H9 (cell line): ENCODE measurements at regions not wholly inside any gene's neighbourhood (a gene's known extent, or its start where the extent isn't known, plus 50 kb on each side); places are given as distances from the start of the nearest gene placed in this dataset.

Experiments used
- DNase-seq: peaks from one replicate; pipeline ENCODE4 v3.0.0-alpha.2; 2017
- H2AFZ ChIP-seq: one replicate; pipeline ENCODE4 v1.6.1; 2013; ENCODE audit warnings: mild to moderate bottlenecking, low read length, control low read depth, moderate library complexity
- H2AK5ac ChIP-seq: 2 replicates; pipeline ENCODE4 v1.6.1; 2013; ENCODE audit warnings: low read length, control low read depth, mixed read lengths; ENCODE audit not compliant: insufficient read length
- H2BK120ac ChIP-seq: one replicate; pipeline ENCODE4 v1.6.1; 2013; ENCODE audit warnings: low read depth, mild to moderate bottlenecking, low read length, control low read depth, inconsistent platforms; ENCODE audit not compliant: poor library complexity, severe bottlenecking
- H2BK12ac ChIP-seq: 2 replicates; pipeline ENCODE4 v1.6.1; 2013; ENCODE audit warnings: low read length, control low read depth, mixed read lengths, low read depth; ENCODE audit not compliant: insufficient read length
- H2BK15ac ChIP-seq: 2 replicates; pipeline ENCODE4 v1.6.1; 2013; ENCODE audit warnings: low read depth, low read length, control low read depth
- H2BK20ac ChIP-seq: one replicate; pipeline ENCODE4 v1.6.1; 2013; ENCODE audit warnings: low read depth, mild to moderate bottlenecking, low read length, control low read depth, inconsistent platforms; ENCODE audit not compliant: poor library complexity, severe bottlenecking
- H2BK5ac ChIP-seq: 2 replicates; pipeline ENCODE4 v1.6.1; 2013; ENCODE audit warnings: low read length, control low read depth, mixed read lengths; ENCODE audit not compliant: insufficient read length
- H3K14ac ChIP-seq: 2 replicates; pipeline ENCODE4 v1.6.1; 2013; ENCODE audit warnings: low read length, control low read depth; ENCODE audit not compliant: insufficient read depth
- H3K18ac ChIP-seq: 2 replicates; pipeline ENCODE4 v1.6.1; 2013; ENCODE audit warnings: low read depth, mild to moderate bottlenecking, mixed read lengths, low read length, control low read depth; ENCODE audit not compliant: insufficient read length
- H3K23ac ChIP-seq: 2 replicates; pipeline ENCODE4 v1.6.1; 2013; ENCODE audit warnings: low read length, control low read depth, mixed read lengths, low read depth; ENCODE audit not compliant: insufficient read length
- H3K23me2 ChIP-seq: 2 replicates; pipeline ENCODE4 v1.6.1; 2013; ENCODE audit warnings: low read depth, mild to moderate bottlenecking, mixed read lengths, low read length, control low read depth; ENCODE audit not compliant: insufficient read length, poor library complexity, severe bottlenecking
- H3K27ac ChIP-seq: 2 replicates; pipeline ENCODE4 v1.5.1; 2013; ENCODE audit warnings: low read length, control low read depth, mixed read lengths, low read depth; ENCODE audit not compliant: insufficient read length
- H3K27me3 ChIP-seq: 2 replicates; pipeline ENCODE4 v1.6.1; 2013; ENCODE audit warnings: low read length, control low read depth, inconsistent platforms; ENCODE audit not compliant: insufficient read depth
- H3K4ac ChIP-seq: 2 replicates; pipeline ENCODE4 v1.6.1; 2013; ENCODE audit warnings: low read depth, mild to moderate bottlenecking, control low read depth, inconsistent platforms, low read length, moderate library complexity
- H3K4me1 ChIP-seq: 2 replicates; pipeline ENCODE4 v1.6.1; 2013; ENCODE audit warnings: low read length, control low read depth, inconsistent platforms; ENCODE audit not compliant: insufficient read depth
- H3K4me2 ChIP-seq: 2 replicates; pipeline ENCODE4 v1.6.1; 2013; ENCODE audit warnings: low read length, control low read depth, mixed read lengths; ENCODE audit not compliant: insufficient read length, insufficient read depth
- H3K56ac ChIP-seq: 2 replicates; pipeline ENCODE4 v1.6.1; 2013; ENCODE audit warnings: low read depth, mild to moderate bottlenecking, mixed read lengths, low read length, control low read depth; ENCODE audit not compliant: insufficient read length
- H3K79me1 ChIP-seq: 2 replicates; pipeline ENCODE4 v1.6.1; 2013; ENCODE audit warnings: low read depth, mild to moderate bottlenecking, moderate library complexity, low read length, control low read depth, inconsistent platforms; ENCODE audit not compliant: insufficient read depth, poor library complexity, severe bottlenecking
- H3K79me2 ChIP-seq: 2 replicates; pipeline ENCODE4 v1.6.1; 2013; ENCODE audit warnings: low read length, control low read depth, inconsistent platforms; ENCODE audit not compliant: insufficient read depth
- H3K9ac ChIP-seq: 2 replicates; pipeline ENCODE4 v1.6.1; 2013; ENCODE audit warnings: low read length, control low read depth, mixed read lengths; ENCODE audit not compliant: insufficient read length; ENCODE audit errors: extremely low read depth
- H3K9me3 ChIP-seq: one replicate; pipeline ENCODE4 v1.6.1; 2013; ENCODE audit warnings: low read depth, low read length, inconsistent platforms; ENCODE audit not compliant: control insufficient read depth
- H3T11ph ChIP-seq: one replicate; pipeline ENCODE4 v1.6.1; 2013; ENCODE audit warnings: mild to moderate bottlenecking, low read length, control low read depth, inconsistent platforms
- H4K20me1 ChIP-seq: one replicate; pipeline ENCODE4 v1.6.1; 2013; ENCODE audit not compliant: control insufficient read depth, insufficient read length, insufficient read depth
- H4K5ac ChIP-seq: 2 replicates; pipeline ENCODE4 v1.6.1; 2013; ENCODE audit warnings: low read depth, mild to moderate bottlenecking, mixed read lengths, low read length, control low read depth; ENCODE audit not compliant: insufficient read length
- H4K8ac ChIP-seq: replicated peaks from 2 replicates; pipeline ENCODE4 v1.6.1; 2013; ENCODE audit warnings: low read length, control low read depth, mixed read lengths, low read depth; ENCODE audit not compliant: insufficient read length
- H4K91ac ChIP-seq: 2 replicates; pipeline ENCODE4 v1.6.1; 2013; ENCODE audit warnings: low read depth, mild to moderate bottlenecking, moderate library complexity, mixed read lengths, low read length, control low read depth; ENCODE audit not compliant: insufficient read length
- H3K27ac Mint-ChIP-seq, 3 experiments: 2 replicates in 2 of 3; 3 replicates in 1 of 3; pipeline ENCODE4 v1.8.0; 2020 to 2021; ENCODE audit warnings: mixed read lengths in 3 of 3, mild to moderate bottlenecking in 1 of 3, moderate library complexity in 1 of 3
- H3K27me3 Mint-ChIP-seq: 2 replicates; pipeline ENCODE4 v1.8.0; 2021; ENCODE audit warnings: low read depth, mild to moderate bottlenecking, moderate library complexity, mixed read lengths
- H3K36me3 Mint-ChIP-seq, 3 experiments: 2 replicates in 2 of 3; 3 replicates in 1 of 3; pipeline ENCODE4 v1.8.0; 2020 to 2021; ENCODE audit warnings: low read depth in 3 of 3, mixed read lengths in 3 of 3; ENCODE audit not compliant: insufficient read depth in 1 of 3
- H3K4me1 Mint-ChIP-seq, 2 experiments: 2 replicates each; pipeline ENCODE4 v1.8.0; 2020; ENCODE audit warnings: mixed read lengths in 2 of 2
- H3K4me3 Mint-ChIP-seq, 2 experiments: 2 replicates in 1 of 2; 3 replicates in 1 of 2; pipeline ENCODE4 v1.8.0; 2020 to 2021; ENCODE audit warnings: mild to moderate bottlenecking in 2 of 2, mixed read lengths in 2 of 2, moderate library complexity in 1 of 2
- H3K9me3 Mint-ChIP-seq, 2 experiments: 2 replicates in 1 of 2; 3 replicates in 1 of 2; pipeline ENCODE4 v1.8.0; 2020; ENCODE audit warnings: mild to moderate bottlenecking in 2 of 2, mixed read lengths in 2 of 2, moderate library complexity in 1 of 2
- CTCF ChIP-seq: fragments of 200-600 bp; sonication (generic); conservative IDR thresholded peaks from 3 replicates; pipeline ENCODE4 v1.8.0; 2021; ENCODE audit warnings: antibody characterized with exemption, mild to moderate bottlenecking
- WGBS: extraction: QIAGEN DNeasy Blood & Tissue Kit; methylation state at CpG from one replicate; pipeline ENCODE4 v1.1.7; 2013; ENCODE audit warnings: missing lambda C conversion rate, low lambda C conversion rate, mixed read lengths; ENCODE audit not compliant: insufficient read length; ENCODE audit errors: extremely low coverage; 5-methylcytosine and 5-hydroxymethylcytosine counted together

DNA sequence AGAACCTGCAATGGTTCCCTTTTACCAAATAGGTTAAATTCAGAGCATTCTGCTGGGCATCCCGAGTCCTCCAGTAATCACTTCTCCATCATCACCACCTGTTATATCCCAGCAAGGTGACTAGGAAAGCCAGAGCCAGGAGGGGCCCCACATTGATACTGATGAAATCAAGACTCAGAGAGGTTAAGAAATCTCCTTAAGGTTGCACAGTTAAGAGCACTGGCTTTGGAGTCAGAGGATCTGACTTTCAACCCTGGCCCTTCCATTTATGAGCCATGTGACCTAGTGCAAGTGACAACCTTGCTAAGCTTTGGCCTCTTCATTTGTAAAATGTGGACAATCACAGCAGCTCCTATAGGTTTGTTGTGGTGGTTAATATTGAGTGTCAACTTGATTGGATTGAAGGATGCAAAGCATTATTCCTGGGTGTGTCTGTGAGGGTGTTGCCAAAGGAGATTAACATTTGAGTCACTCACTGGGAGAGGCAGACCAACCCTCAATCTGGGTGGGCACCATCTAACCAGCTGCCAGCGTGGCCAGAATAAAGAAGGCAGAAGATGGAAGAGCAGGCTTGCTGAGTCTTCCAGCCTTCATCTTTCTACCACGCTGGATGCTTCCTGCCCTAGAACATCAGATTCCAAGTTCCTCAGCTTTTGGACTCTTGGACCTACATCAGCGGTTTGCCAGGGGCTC is 194.2 kb upstream of the ASIC2 start:
- no peak overlapping the region for H4K5ac ChIP-seq
- H3K79me2 ChIP-seq: no peaks in the 10 kb centered on the region
- DNase-seq: no peak
- H3K9me3 Mint-ChIP-seq: no peaks in the 10 kb centered on the region
- no peak overlapping the region for H3K23ac ChIP-seq
- no peak overlapping the region for H2BK20ac ChIP-seq
- H3K27ac ChIP-seq: no peak overlapping the region
- TF ChIP-seq CTCF: no peak
- H4K20me1 ChIP-seq: no peaks in the 10 kb centered on the region
- H2BK12ac ChIP-seq: no peak overlapping the region
- H3K4me1 Mint-ChIP-seq: no peaks in the 10 kb centered on the region
- no peak overlapping the region for H3K9ac ChIP-seq
- no peaks in the 10 kb centered on the region for H3K23me2 ChIP-seq
- H3K4me3 Mint-ChIP-seq: no peak overlapping the region
- no peaks in the 10 kb centered on the region for H3K9me3 ChIP-seq
- H3K4me1 ChIP-seq: no peaks in the 10 kb centered on the region
- no peaks in the 10 kb centered on the region for H3K27me3 ChIP-seq
- no peak overlapping the region for H4K8ac ChIP-seq
- H3K36me3 Mint-ChIP-seq: no peaks in the 10 kb centered on the region
- H3K14ac ChIP-seq: no peak overlapping the region
- H3K18ac ChIP-seq: no peak overlapping the region
- no peak overlapping the region for H3K56ac ChIP-seq
- H3K27ac Mint-ChIP-seq: no peak overlapping the region
- no peak overlapping the region for H2BK15ac ChIP-seq
- H2AK5ac ChIP-seq: no peak overlapping the region
- no CpG with 5 or more reads among the region's 4 CpGs for WGBS
- H3K27me3 Mint-ChIP-seq: peaks cover 6% of the 10 kb centered on the region; the same call in 1 of the 2 replicates
- no peak overlapping the region for H2BK5ac ChIP-seq
- H2AFZ ChIP-seq: no peak overlapping the region
- H3K79me1 ChIP-seq: no peaks in the 10 kb centered on the region
- no peak overlapping the region for H3K4me2 ChIP-seq
- H3T11ph ChIP-seq: no peak overlapping the region
- H4K91ac ChIP-seq: no peak overlapping the region
- no peak overlapping the region for H2BK120ac ChIP-seq
- no peak overlapping the region for H3K4ac ChIP-seq
